ENCODE measurements at regions not wholly inside any gene's neighbourhood (a gene's known extent, or its start where the extent isn't known, plus 50 kb on each side); places are given as distances from the start of the nearest gene placed in this dataset.

DNA sequence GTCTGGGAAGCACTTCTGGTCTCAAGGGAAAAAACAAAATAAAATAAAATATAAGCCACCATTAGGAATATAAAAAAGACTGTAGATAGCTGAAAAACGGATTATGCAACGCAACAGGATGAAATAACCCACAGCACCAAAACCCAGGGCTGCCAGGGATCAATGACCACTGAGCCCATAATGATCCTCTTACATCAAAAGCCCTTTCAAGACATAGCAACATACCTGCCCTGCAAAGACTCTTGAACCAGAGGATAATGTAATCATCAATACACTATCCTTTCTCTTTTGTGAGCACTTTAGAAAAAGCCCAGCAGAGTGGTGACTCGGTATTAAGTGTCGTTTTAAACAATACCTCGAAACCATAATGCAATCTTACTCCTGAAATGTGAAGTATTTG, 235.0 kb upstream of the SOX21 start:
- DNase-seq: no peak
- H3K4me3 ChIP-seq: no peak overlapping the region
- ATAC-seq: no peak
- no peaks in the 10 kb centered on the region for H3K9me3 ChIP-seq
- no peaks in the 10 kb centered on the region for H3K36me3 ChIP-seq (replicated peaks in 1 of 2; ENCODE audit: insufficient read depth in 1 of 2, low read depth in 2 of 2)
- H3K27me3 ChIP-seq: no peaks in the 10 kb centered on the region
- no peak overlapping the region for H3K27ac ChIP-seq
- intact Hi-C loops (cut with DNase I): no loop called here
- WGBS, 2 donors: 44 to 48% methylated on average over 5 of the region's 5 CpGs
- H3K4me1 ChIP-seq: no peaks in the 10 kb centered on the region
- no peak for TF ChIP-seq POLR2A (IDR thresholded peaks at IDR 0.05)
- no peak for TF ChIP-seq CTCF (IDR thresholded peaks at IDR 0.05)

GRCh38 chr13:94946039-94946438, 233.7 kb upstream of the SOX21 start:
- H3K4me1 ChIP-seq: no peaks in the 10 kb centered on the region
- H3K27me3 ChIP-seq: no peaks in the 10 kb centered on the region

GRCh38 chr13:94938124-94938523, 225.8 kb upstream of the SOX21 start:
- intact Hi-C loops (cut with DNase I): no loop called here
- DNase-seq (no peak), ATAC-seq (no peak)
- no peak overlapping the region for H3K27ac ChIP-seq
- H3K4me1 ChIP-seq: no peaks in the 10 kb centered on the region
- WGBS, 2 donors: 86 to 89% methylated on average over 4 of the region's 4 CpGs
- TF ChIP-seq POLR2A (IDR thresholded peaks at IDR 0.05): no peak
- no peak for TF ChIP-seq CTCF (IDR thresholded peaks at IDR 0.05)
- no peaks in the 10 kb centered on the region for H3K36me3 ChIP-seq (replicated peaks in 1 of 2; ENCODE audit: insufficient read depth in 1 of 2, low read depth in 2 of 2)
- no peak overlapping the region for H3K4me3 ChIP-seq
- no peaks in the 10 kb centered on the region for H3K27me3 ChIP-seq
- H3K9me3 ChIP-seq: no peaks in the 10 kb centered on the region

More at GRCh38 chr13:94946039-94946438, 233.7 kb upstream of the SOX21 start:
- 87 to 89% methylated on average over 5 of the region's 5 CpGs for WGBS, 2 donors
- Histone ChIP-seq H3K9me3 (no peaks in the 10 kb centered on the region), H3K27ac (no peak overlapping the region), H3K36me3 (replicated peaks in 1 of 2; ENCODE audit: insufficient read depth in 1 of 2, low read depth in 2 of 2) (no peaks in the 10 kb centered on the region), H3K4me3 (no peak overlapping the region)
- ATAC-seq: no peak
- no peak for TF ChIP-seq POLR2A (IDR thresholded peaks at IDR 0.05)
- no peak for TF ChIP-seq CTCF (IDR thresholded peaks at IDR 0.05)
- intact Hi-C loops (cut with DNase I): no loop called here
- no peak for DNase-seq

- Histone ChIP-seq H3K36me3 (replicated peaks in 1 of 2; ENCODE audit: insufficient read depth in 1 of 2, low read depth in 2 of 2) (no peaks in the 10 kb centered on the region), H3K27me3 (no peaks in the 10 kb centered on the region), H3K4me1 (no peaks in the 10 kb centered on the region), H3K4me3 (no peak overlapping the region), H3K9me3 (no peaks in the 10 kb centered on the region), H3K27ac (no peak overlapping the region)
- ATAC-seq: no peak
- TF ChIP-seq CTCF (IDR thresholded peaks at IDR 0.05) (no peak), POLR2A (IDR thresholded peaks at IDR 0.05) (no peak)
- no peak for DNase-seq
- intact Hi-C loops (cut with DNase I): no loop called here
These were observed 224.3 kb upstream of the SOX21 start for GRCh38 chr13:94936633-94937032.

- no peak for DNase-seq
- intact Hi-C loops (cut with DNase I): no loop called here
These were observed 221.6 kb upstream of the SOX21 start for GRCh38 chr13:94933936-94934335.

More at GRCh38 chr13:94933936-94934335, 221.6 kb upstream of the SOX21 start:
- H3K4me3 ChIP-seq: no peak overlapping the region
- no peak for ATAC-seq
- no peak for TF ChIP-seq POLR2A (IDR thresholded peaks at IDR 0.05)
- TF ChIP-seq CTCF (IDR thresholded peaks at IDR 0.05): no peak
- 73 to 85% methylated on average over 4 of the region's 4 CpGs for WGBS, 2 donors
- H3K36me3 ChIP-seq (replicated peaks in 1 of 2; ENCODE audit: insufficient read depth in 1 of 2, low read depth in 2 of 2): no peaks in the 10 kb centered on the region
- H3K27me3 ChIP-seq: no peaks in the 10 kb centered on the region
- no peaks in the 10 kb centered on the region for H3K9me3 ChIP-seq
- H3K4me1 ChIP-seq: no peaks in the 10 kb centered on the region
- H3K27ac ChIP-seq: no peak overlapping the region
